SK-N-SH treated with all-trans-retinoic acid at 6 μM for 48 hours (cell line): ENCODE measurements at regions not wholly inside any gene's neighbourhood (a gene's known extent, or its start where the extent isn't known, plus 50 kb on each side); places are given as distances from the start of the nearest gene placed in this dataset.

Source experiments
- POU6F1 ChIP-seq: fragments of 250-450 bp; sonication (Bioruptor Pico); IDR thresholded peaks from 2 replicates; pipeline ENCODE4 v1.8.0; 2021; ENCODE audit warnings: low read depth, mild to moderate bottlenecking, moderate library complexity, borderline replicate concordance

GRCh38 chr4:78989697-78990270, 50.5 kb upstream of the PAQR3 start (continued):
- no peak for TF ChIP-seq POU6F1
